CD14-positive monocyte (primary cell): ENCODE measurements at regions not wholly inside any gene's neighbourhood (a gene's known extent, or its start where the extent isn't known, plus 50 kb on each side); places are given as distances from the start of the nearest gene placed in this dataset.

Source experiments
- DNase-seq, 3 donors: peaks; one replicate each; pipeline ENCODE4 v3.0.0-alpha.2; 2011 to 2022
- H2AFZ ChIP-seq: 2 replicates; pipeline ENCODE4 v1.6.0; 2012; ENCODE audit warnings: mild to moderate bottlenecking, low read depth, low read length, inconsistent platforms; ENCODE audit not compliant: insufficient read depth, poor library complexity, severe bottlenecking
- H3K27ac ChIP-seq, 2 donors: 1 replicate in 1 of 2; 2 replicates in 1 of 2; pipeline ENCODE4 v1.5.1; 2012 to 2013; ENCODE audit warnings: low read length in 2 of 2, control low read depth in 1 of 2, inconsistent platforms in 1 of 2, low read depth in 1 of 2, mild to moderate bottlenecking in 1 of 2
- H3K27me3 ChIP-seq, 2 donors: one replicate each; pipeline versions ENCODE4 v1.6.0 to v1.6.1; 2011 to 2013; ENCODE audit warnings: low read length in 2 of 2; ENCODE audit not compliant: control insufficient read depth in 2 of 2, insufficient read depth in 2 of 2
- H3K36me3 ChIP-seq, 2 donors: replicated peaks in 1 of 2; 1 replicate in 1 of 2; 2 replicates in 1 of 2; pipeline versions ENCODE4 v1.5.1 to v1.6.1; 2012 to 2013; ENCODE audit warnings: low read length in 2 of 2, control low read depth in 1 of 2, inconsistent platforms in 1 of 2, mild to moderate bottlenecking in 1 of 2; ENCODE audit not compliant: insufficient read depth in 2 of 2, control insufficient read depth in 1 of 2
- H3K4me1 ChIP-seq, 2 donors: 1 replicate in 1 of 2; 2 replicates in 1 of 2; pipeline versions ENCODE4 v1.5.1 to v1.6.1; 2012 to 2013; ENCODE audit warnings: low read length in 2 of 2, control low read depth in 1 of 2, inconsistent platforms in 1 of 2, mild to moderate bottlenecking in 1 of 2, moderate library complexity in 1 of 2; ENCODE audit not compliant: insufficient read depth in 2 of 2, control insufficient read depth in 1 of 2
- H3K4me2 ChIP-seq: replicated peaks from 2 replicates; pipeline ENCODE3; 2012; ENCODE audit warnings: low read length, moderate library complexity, mild to moderate bottlenecking; ENCODE audit not compliant: poor library complexity, severe bottlenecking; ENCODE audit errors: extremely low read depth
- H3K4me3 ChIP-seq, 3 experiments: fragments of 200-600 bp in 1 of 3; sonication (generic) in 1 of 3; replicated peaks in 1 of 3; 1 replicate in 2 of 3; 2 replicates in 1 of 3; pipeline ENCODE4 v1.5.1; 2011 to 2013; ENCODE audit warnings: low read length in 3 of 3, mild to moderate bottlenecking in 3 of 3, control low read depth in 2 of 3, low read depth in 2 of 3, inconsistent platforms in 1 of 3, moderate library complexity in 1 of 3
- H3K79me2 ChIP-seq: 2 replicates; pipeline ENCODE4 v1.6.0; 2012; ENCODE audit warnings: mild to moderate bottlenecking, control low read depth, inconsistent platforms, low read length, moderate library complexity; ENCODE audit not compliant: insufficient read depth
- H3K9ac ChIP-seq: 2 replicates; pipeline ENCODE4 v1.6.0; 2017; ENCODE audit warnings: low read length, mild to moderate bottlenecking; ENCODE audit not compliant: insufficient read depth, poor library complexity, severe bottlenecking
- H3K9me3 ChIP-seq, 2 donors: replicated peaks in 1 of 2; 1 replicate in 1 of 2; 2 replicates in 1 of 2; pipeline versions ENCODE4 v1.5.1 to v1.6.1; 2012 to 2013; ENCODE audit warnings: low read length in 2 of 2, control low read depth in 1 of 2; ENCODE audit not compliant: control insufficient read depth in 1 of 2, insufficient read depth in 1 of 2
- H4K20me1 ChIP-seq: 2 replicates; pipeline ENCODE4 v1.6.0; 2012; ENCODE audit warnings: mild to moderate bottlenecking, low read length, control low read depth, moderate library complexity; ENCODE audit not compliant: insufficient read depth
- H3K27ac Mint-ChIP-seq, 7 donors: one replicate each; pipeline ENCODE4 v1.8.0; 2020; ENCODE audit warnings: mild to moderate bottlenecking in 7 of 7, mixed read lengths in 7 of 7, moderate library complexity in 6 of 7, inconsistent platforms in 2 of 7
- H3K27me3 Mint-ChIP-seq, 3 donors: one replicate each; pipeline ENCODE4 v1.8.0; 2021 to 2022; ENCODE audit warnings: low read depth in 3 of 3, mild to moderate bottlenecking in 3 of 3, mixed read lengths in 3 of 3, moderate library complexity in 3 of 3, inconsistent platforms in 1 of 3
- H3K36me3 Mint-ChIP-seq, 2 donors: one replicate each; pipeline ENCODE4 v1.8.0; 2020; ENCODE audit warnings: mixed read lengths in 2 of 2, inconsistent platforms in 1 of 2, mild to moderate bottlenecking in 1 of 2
- H3K4me1 Mint-ChIP-seq: one replicate; pipeline ENCODE4 v1.8.0; 2020; ENCODE audit warnings: mild to moderate bottlenecking, mixed read lengths
- H3K4me3 Mint-ChIP-seq, 2 donors: one replicate each; pipeline ENCODE4 v1.8.0; 2020; ENCODE audit warnings: mild to moderate bottlenecking in 2 of 2, mixed read lengths in 2 of 2, moderate library complexity in 1 of 2
- H3K9me3 Mint-ChIP-seq, 7 donors: one replicate each; pipeline ENCODE4 v1.8.0; 2020 to 2022; ENCODE audit warnings: mixed read lengths in 7 of 7, mild to moderate bottlenecking in 6 of 7, moderate library complexity in 6 of 7, inconsistent platforms in 2 of 7
- WGBS: methylation state at CpG from one replicate; pipeline ENCODE4 v1.1.5; 2013; ENCODE audit warnings: missing lambda C conversion rate; ENCODE audit not compliant: insufficient coverage; 5-methylcytosine and 5-hydroxymethylcytosine counted together
- intact Hi-C, 2 donors: fragments of 100-400 bp; cut with micrococcal nuclease; formaldehyde crosslinking; loops; one replicate each; pipeline versions ENCODE4 v1.15.0 to v1.15.1; 2023
- TF ChIP-seq, protein P1 (sequence below): fragments of 200-600 bp; IDR thresholded peaks from one replicate; pipeline ENCODE4 v1.8.0; 2022; ENCODE audit warnings: antibody characterized with exemption, mild to moderate bottlenecking

DNA sequence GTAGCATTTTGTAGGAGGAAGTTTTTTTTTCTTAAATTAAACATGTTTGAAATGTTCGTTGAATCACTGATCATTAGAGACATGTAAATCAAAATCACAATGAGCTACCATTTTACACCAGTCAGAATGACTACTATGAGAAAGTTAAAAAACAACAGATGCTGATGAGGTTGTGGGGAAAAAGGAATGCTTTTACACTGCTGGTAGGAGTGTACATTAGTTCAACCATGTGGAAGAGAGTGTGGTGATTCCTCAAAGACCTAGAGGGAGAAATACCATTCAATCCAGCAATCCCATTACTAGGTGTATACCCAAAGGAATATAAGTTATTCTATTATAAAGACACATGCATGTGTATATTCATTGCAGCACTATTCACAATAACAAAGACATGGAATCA is 122.0 kb upstream of the ARGLU1 start:
- Histone ChIP-seq H3K4me2 (no peak overlapping the region), H3K4me3 (no peak overlapping the region), H3K79me2 (no peaks in the 10 kb centered on the region), H3K9me3 (no peaks in the 10 kb centered on the region), H3K4me1 (peaks cover 0 to 6% of the 10 kb centered on the region in 2 donors), H4K20me1 (no peaks in the 10 kb centered on the region), H3K27ac (no peak overlapping the region), H3K36me3 (no peaks in the 10 kb centered on the region), H3K27me3 (no peaks in the 10 kb centered on the region), H3K9ac (no peak overlapping the region), H2AFZ (no peak overlapping the region)
- peaks cover 0 to 2% (median 0%) of the 10 kb centered on the region in 7 donors for H3K9me3 Mint-ChIP-seq
- peaks cover 6% of the 10 kb centered on the region for H3K4me1 Mint-ChIP-seq
- no CpG with 5 or more reads among the region's 1 CpG for WGBS
- DNase-seq: no peak
- no peak overlapping the region for H3K27ac Mint-ChIP-seq
- intact Hi-C loops: no loop called here
- TF ChIP-seq, protein P1, sequence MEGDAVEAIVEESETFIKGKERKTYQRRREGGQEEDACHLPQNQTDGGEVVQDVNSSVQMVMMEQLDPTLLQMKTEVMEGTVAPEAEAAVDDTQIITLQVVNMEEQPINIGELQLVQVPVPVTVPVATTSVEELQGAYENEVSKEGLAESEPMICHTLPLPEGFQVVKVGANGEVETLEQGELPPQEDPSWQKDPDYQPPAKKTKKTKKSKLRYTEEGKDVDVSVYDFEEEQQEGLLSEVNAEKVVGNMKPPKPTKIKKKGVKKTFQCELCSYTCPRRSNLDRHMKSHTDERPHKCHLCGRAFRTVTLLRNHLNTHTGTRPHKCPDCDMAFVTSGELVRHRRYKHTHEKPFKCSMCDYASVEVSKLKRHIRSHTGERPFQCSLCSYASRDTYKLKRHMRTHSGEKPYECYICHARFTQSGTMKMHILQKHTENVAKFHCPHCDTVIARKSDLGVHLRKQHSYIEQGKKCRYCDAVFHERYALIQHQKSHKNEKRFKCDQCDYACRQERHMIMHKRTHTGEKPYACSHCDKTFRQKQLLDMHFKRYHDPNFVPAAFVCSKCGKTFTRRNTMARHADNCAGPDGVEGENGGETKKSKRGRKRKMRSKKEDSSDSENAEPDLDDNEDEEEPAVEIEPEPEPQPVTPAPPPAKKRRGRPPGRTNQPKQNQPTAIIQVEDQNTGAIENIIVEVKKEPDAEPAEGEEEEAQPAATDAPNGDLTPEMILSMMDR: no peak
- H3K27me3 Mint-ChIP-seq: peaks cover 2 to 4% (median 2%) of the 10 kb centered on the region in 3 donors
- no peaks in the 10 kb centered on the region for H3K36me3 Mint-ChIP-seq
- H3K4me3 Mint-ChIP-seq: no peak overlapping the region

DNA sequence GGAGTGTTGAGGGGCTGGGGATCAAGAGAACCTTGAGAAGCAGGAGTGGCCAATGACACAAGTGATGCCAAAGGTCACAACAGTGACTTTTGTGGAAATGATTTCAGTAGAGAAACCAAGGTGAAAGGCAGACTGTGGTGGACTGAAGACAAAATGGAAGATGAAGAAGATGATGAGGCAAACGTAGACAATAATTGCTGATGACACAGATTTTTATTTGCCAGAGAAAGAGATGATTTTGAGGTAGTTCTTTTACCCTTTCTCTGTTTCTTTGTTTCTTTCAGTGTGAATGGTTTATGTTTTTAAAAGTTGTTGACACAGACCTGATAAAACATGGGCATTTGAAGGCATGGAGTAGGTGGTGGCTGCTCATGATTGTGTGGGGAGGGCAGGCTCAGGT is 121.0 kb upstream of the ARGLU1 start:
- peaks cover 0 to 6% of the 10 kb centered on the region in 2 donors for H3K4me1 ChIP-seq
- no peaks in the 10 kb centered on the region for H3K9me3 ChIP-seq
- H3K4me3 ChIP-seq: no peak overlapping the region
- Mint-ChIP-seq H3K9me3 (peaks cover 0 to 2% (median 0%) of the 10 kb centered on the region in 7 donors), H3K36me3 (no peaks in the 10 kb centered on the region), H3K4me1 (peaks cover 6% of the 10 kb centered on the region), H3K27me3 (peaks cover 2 to 4% (median 2%) of the 10 kb centered on the region in 3 donors), H3K27ac (no peak overlapping the region), H3K4me3 (no peak overlapping the region)
- no peaks in the 10 kb centered on the region for H3K27me3 ChIP-seq
- H4K20me1 ChIP-seq: no peaks in the 10 kb centered on the region
- no peak overlapping the region for H2AFZ ChIP-seq
- no peak for DNase-seq
- no peaks in the 10 kb centered on the region for H3K79me2 ChIP-seq
- no peak overlapping the region for H3K4me2 ChIP-seq
- H3K9ac ChIP-seq: no peak overlapping the region
- WGBS: 90% methylated on average over 1 of the region's 1 CpG
- H3K27ac ChIP-seq: no peak overlapping the region
- intact Hi-C loops: no loop called here
- TF ChIP-seq, protein P1: no peak
- no peaks in the 10 kb centered on the region for H3K36me3 ChIP-seq
